Fibroblast of skin of right biceps (primary cell): ENCODE measurements at regions not wholly inside any gene's neighbourhood (a gene's known extent, or its start where the extent isn't known, plus 50 kb on each side); places are given as distances from the start of the nearest gene placed in this dataset.
"Not testable (repeated sequence)": the region's sequence is repeated elsewhere in the genome, so short reads cannot be mapped to it uniquely, and the experiment has no call there.

Experiments
- DNase-seq: peaks from one replicate; pipeline ENCODE4 v3.0.0-alpha.2; 2013

GRCh38 chr15:57883701-57884100 is 177.2 kb downstream of the POLR2M start:
- DNase-seq: no peak

GRCh38 chr15:57884936-57885335 is 178.4 kb downstream of the POLR2M start:
- no peak for DNase-seq

GRCh38 chr15:57885435-57885834 is 178.9 kb downstream of the POLR2M start:
- DNase-seq: no peak

- DNase-seq: no peak
Measured at GRCh38 chr15:57887825-57888224, 177.7 kb downstream of the ALDH1A2 start.

- peak; percentile 83 for DNase-seq
Measured at GRCh38 chr15:57890351-57890750, 175.2 kb downstream of the ALDH1A2 start.

- no peak for DNase-seq
Measured at GRCh38 chr15:57890878-57891277, 174.6 kb downstream of the ALDH1A2 start.

- peak; percentile 41 for DNase-seq
Measured at GRCh38 chr15:57892181-57892580, 173.3 kb downstream of the ALDH1A2 start.

- no peak for DNase-seq
Measured at GRCh38 chr15:57893040-57893439, 172.5 kb downstream of the ALDH1A2 start.

GRCh38 chr15:57895291-57895690 is 170.2 kb downstream of the ALDH1A2 start:
- DNase-seq: no peak

- no peak for DNase-seq
Measured at GRCh38 chr15:57896114-57896513, 169.4 kb downstream of the ALDH1A2 start.

GRCh38 chr15:57896899-57897298 is 168.6 kb downstream of the ALDH1A2 start:
- DNase-seq: not testable (repeated sequence)

- DNase-seq: no peak
Measured at GRCh38 chr15:57897870-57898269, 167.6 kb downstream of the ALDH1A2 start.

- no peak for DNase-seq
Measured at GRCh38 chr15:57902155-57902554, 163.4 kb downstream of the ALDH1A2 start.
